ENCODE measurements at regions not wholly inside any gene's neighbourhood (a gene's known extent, or its start where the extent isn't known, plus 50 kb on each side); places are given as distances from the start of the nearest gene placed in this dataset.

GRCh38 chr17:52536489-52536888, 378.0 kb upstream of the CA10 start:
- H3K4me3 ChIP-seq (ENCODE audit: low read depth, low read length, poor library complexity, severe bottlenecking), result no peak overlapping the region
- H3K4me2 ChIP-seq (ENCODE audit: low read length), result no peak overlapping the region
- H3K27me3 ChIP-seq (ENCODE audit: insufficient read depth, low read length), result no peaks in the 10 kb centered on the region
- no peak overlapping the region for H2AFZ ChIP-seq (ENCODE audit: low read length)
- H3F3A ChIP-seq (ENCODE audit: insufficient read depth, low read length), result no peaks in the 10 kb centered on the region
- no peak overlapping the region for H3K9ac ChIP-seq (ENCODE audit: low read length)
- TF ChIP-seq CTCF (IDR thresholded peaks at IDR 0.05; ENCODE audit: low read length) (no peak), EZH2 (IDR thresholded peaks at IDR 0.05; ENCODE audit: borderline replicate concordance, low read length) (no peak)
- no peaks in the 10 kb centered on the region for H4K20me1 ChIP-seq (ENCODE audit: insufficient read depth, low read length)
- H3K4me1 ChIP-seq (ENCODE audit: insufficient read depth, low read length, severe bottlenecking), result no peaks in the 10 kb centered on the region
- H3K36me3 ChIP-seq (ENCODE audit: insufficient read depth, low read length), result no peaks in the 10 kb centered on the region
- no peak overlapping the region for H3K27ac ChIP-seq (ENCODE audit: low read depth, low read length, poor library complexity, severe bottlenecking)
- no peaks in the 10 kb centered on the region for H3K79me2 ChIP-seq (ENCODE audit: insufficient read depth, low read length)
- no peaks in the 10 kb centered on the region for H3K9me3 ChIP-seq (ENCODE audit: low read length)
- H3K9me2 ChIP-seq (ENCODE audit: low read depth, low read length), result no peaks in the 10 kb centered on the region

- H3K79me2 ChIP-seq (ENCODE audit: insufficient read depth, low read length), result no peaks in the 10 kb centered on the region
- TF ChIP-seq CTCF (IDR thresholded peaks at IDR 0.05; ENCODE audit: low read length), result no peak
- no peak for TF ChIP-seq EZH2 (IDR thresholded peaks at IDR 0.05; ENCODE audit: borderline replicate concordance, low read length)
- H3F3A ChIP-seq (ENCODE audit: insufficient read depth, low read length), result no peaks in the 10 kb centered on the region
- no peaks in the 10 kb centered on the region for H3K27me3 ChIP-seq (ENCODE audit: insufficient read depth, low read length)
- H3K9ac ChIP-seq (ENCODE audit: low read length), result no peak overlapping the region
- H3K4me1 ChIP-seq (ENCODE audit: insufficient read depth, low read length, severe bottlenecking), result no peaks in the 10 kb centered on the region
- H3K4me2 ChIP-seq (ENCODE audit: low read length), result no peak overlapping the region
- H3K9me2 ChIP-seq (ENCODE audit: low read depth, low read length), result no peaks in the 10 kb centered on the region
- no peak overlapping the region for H3K4me3 ChIP-seq (ENCODE audit: low read depth, low read length, poor library complexity, severe bottlenecking)
- H2AFZ ChIP-seq (ENCODE audit: low read length), result no peak overlapping the region
- H3K9me3 ChIP-seq (ENCODE audit: low read length), result no peaks in the 10 kb centered on the region
- H3K36me3 ChIP-seq (ENCODE audit: insufficient read depth, low read length), result no peaks in the 10 kb centered on the region
- H4K20me1 ChIP-seq (ENCODE audit: insufficient read depth, low read length), result no peaks in the 10 kb centered on the region
- H3K27ac ChIP-seq (ENCODE audit: low read depth, low read length, poor library complexity, severe bottlenecking), result no peak overlapping the region
Measured at GRCh38 chr17:52532373-52532772, 373.9 kb upstream of the CA10 start.

GRCh38 chr17:52524096-52524637, 365.7 kb upstream of the CA10 start:
- H4K20me1 ChIP-seq (ENCODE audit: insufficient read depth, low read length), result no peaks in the 10 kb centered on the region
- no peak for TF ChIP-seq EZH2 (IDR thresholded peaks at IDR 0.05; ENCODE audit: borderline replicate concordance, low read length)
- TF ChIP-seq CTCF (IDR thresholded peaks at IDR 0.05; ENCODE audit: low read length), result no peak
- no peaks in the 10 kb centered on the region for H3F3A ChIP-seq (ENCODE audit: insufficient read depth, low read length)
- no peaks in the 10 kb centered on the region for H3K36me3 ChIP-seq (ENCODE audit: insufficient read depth, low read length)
- no peaks in the 10 kb centered on the region for H3K79me2 ChIP-seq (ENCODE audit: insufficient read depth, low read length)
- H3K27ac ChIP-seq (ENCODE audit: low read depth, low read length, poor library complexity, severe bottlenecking), result no peak overlapping the region
- no peaks in the 10 kb centered on the region for H3K27me3 ChIP-seq (ENCODE audit: insufficient read depth, low read length)
- no peaks in the 10 kb centered on the region for H3K9me3 ChIP-seq (ENCODE audit: low read length)
- no peaks in the 10 kb centered on the region for H3K4me1 ChIP-seq (ENCODE audit: insufficient read depth, low read length, severe bottlenecking)
- no peak overlapping the region for H2AFZ ChIP-seq (ENCODE audit: low read length)
- H3K9me2 ChIP-seq (ENCODE audit: low read depth, low read length), result no peaks in the 10 kb centered on the region; the same call in 1 of the 2 replicates
- no peak overlapping the region for H3K4me3 ChIP-seq (ENCODE audit: low read depth, low read length, poor library complexity, severe bottlenecking)
- no peak overlapping the region for H3K4me2 ChIP-seq (ENCODE audit: low read length)
- H3K9ac ChIP-seq (ENCODE audit: low read length), result no peak overlapping the region

All from OCI-LY1 (cell line).